H4 (cell line): ENCODE measurements at regions not wholly inside any gene's neighbourhood (a gene's known extent, or its start where the extent isn't known, plus 50 kb on each side); places are given as distances from the start of the nearest gene placed in this dataset.
"Not testable (repeated sequence)": the region's sequence is repeated elsewhere in the genome, so short reads cannot be mapped to it uniquely, and the experiment has no call there.

ENCODE experiments used
- DNase-seq: peaks from one replicate; pipeline ENCODE4 v3.0.0-alpha.2; 2015; ENCODE audit warnings: low spot score

DNA sequence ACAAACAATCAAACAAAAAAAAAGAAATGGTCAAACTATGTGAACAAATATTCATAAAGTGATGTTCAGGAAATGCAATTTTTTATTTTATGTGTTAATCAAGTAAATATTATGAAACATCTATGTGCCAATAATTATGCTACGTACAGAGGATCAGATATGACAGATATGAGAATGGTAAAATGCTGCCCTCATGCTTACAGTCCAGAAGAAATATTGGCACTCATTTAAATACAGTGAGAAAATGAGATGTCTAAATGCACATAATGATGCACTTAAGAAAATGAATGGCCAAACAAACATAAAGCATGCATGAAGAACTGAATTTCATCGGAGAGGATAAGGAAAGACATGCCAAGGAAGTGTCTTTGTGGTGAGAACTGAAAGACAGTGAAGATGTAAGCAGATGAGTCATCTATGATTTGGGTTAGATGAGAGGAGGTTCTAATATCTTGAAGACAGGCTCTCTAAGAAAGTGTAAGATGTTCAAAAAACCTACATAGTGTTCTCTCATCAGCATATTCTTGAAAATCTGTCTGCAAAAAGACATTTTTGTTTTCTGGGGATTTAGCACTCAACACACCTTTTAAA is 1231.1 kb upstream of the ACO1 start:
- no peak for DNase-seq

DNA sequence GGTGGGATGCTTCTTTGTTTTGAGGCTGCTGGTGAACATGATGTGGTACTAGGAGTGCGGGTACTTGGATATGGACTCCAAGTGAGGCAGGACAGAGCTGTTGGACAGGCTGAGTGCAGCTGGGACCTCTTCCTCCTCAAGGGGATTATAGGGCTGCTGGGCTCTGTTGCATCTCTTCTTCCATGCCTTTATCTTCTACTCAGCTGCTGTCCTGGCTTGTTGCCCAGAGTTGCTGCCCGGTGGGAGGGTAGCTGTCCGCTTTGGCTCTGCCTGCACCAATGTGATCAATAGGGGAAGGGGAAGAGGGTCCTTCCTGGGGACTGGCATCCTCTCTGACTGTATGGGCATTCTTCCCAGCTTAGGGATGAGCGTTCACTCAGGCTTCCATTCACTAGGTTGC is 1217.9 kb upstream of the ACO1 start:
- no peak for DNase-seq

DNA sequence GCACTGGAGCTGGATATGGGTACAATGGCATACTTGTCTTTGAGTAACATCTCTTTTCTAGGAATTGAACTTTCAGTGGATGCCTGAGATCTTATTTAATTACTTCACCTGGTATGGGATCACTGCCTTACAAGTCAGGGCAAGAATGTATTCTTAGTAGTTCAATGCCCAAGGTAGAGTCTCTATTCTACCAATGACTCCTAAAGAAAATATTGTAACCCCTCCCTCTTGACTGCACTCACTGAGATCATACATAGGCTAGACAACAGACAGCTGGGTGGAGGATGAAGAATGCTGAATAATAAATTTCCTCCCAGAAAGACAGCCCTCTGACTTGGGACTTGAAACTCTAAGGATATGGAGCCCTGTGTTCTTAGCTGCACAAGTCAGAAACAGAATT is 1216.3 kb upstream of the ACO1 start:
- no peak for DNase-seq

DNA sequence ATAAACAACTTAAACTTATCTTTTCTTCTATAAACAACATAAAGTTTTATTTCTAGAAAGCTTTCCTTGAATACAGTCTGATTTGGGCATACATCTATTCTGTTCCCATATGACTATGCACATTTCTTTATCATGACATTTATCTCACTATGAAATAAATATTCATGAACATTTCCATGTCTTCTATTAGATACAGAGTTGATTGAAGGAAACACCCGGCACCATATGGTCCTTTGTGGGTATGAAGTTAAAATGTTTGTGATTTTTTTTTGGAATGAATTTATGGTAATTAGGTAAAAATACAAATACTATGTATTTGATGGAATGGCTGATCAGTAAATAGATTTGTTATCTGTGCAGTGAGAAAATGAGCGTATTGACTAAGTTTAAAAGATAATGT is 1209.8 kb upstream of the ACO1 start:
- DNase-seq: no peak

DNA sequence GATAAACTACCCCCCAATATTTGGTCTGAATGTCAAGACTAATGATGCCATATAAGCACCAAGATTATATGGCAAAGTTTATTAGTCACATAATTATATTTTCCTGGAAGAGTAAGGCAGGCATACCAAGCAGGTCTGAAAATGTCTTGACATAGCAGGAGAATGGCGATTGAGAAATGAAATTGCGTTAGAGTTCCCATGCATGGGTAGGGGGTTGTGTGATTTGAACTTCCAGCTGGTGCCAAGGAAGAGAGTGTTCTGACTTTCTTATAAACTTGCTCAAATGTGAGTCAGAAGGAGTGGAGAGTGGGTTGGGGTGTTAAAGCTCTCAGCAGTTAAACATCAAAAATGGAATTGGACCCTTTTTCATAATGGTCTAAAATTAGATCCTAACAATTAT is 1200.6 kb upstream of the ACO1 start:
- no peak for DNase-seq

DNA sequence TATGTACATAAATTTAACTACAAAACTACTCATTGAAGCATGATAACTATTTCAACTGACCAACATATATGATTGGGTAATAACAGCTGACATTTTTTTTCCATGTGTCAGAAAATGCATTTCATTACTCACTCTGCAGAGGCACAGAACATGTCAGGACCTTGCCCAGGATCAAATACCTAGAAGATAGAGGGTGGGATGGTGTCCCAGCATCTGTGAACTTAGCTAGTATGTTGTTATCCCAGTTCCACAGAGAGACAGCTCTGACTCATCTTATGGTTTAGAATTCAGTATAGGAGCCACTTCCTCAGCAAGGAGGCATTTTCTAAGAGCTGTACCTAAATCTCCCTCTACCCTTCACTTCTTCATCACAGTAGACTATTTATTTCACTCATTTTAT is 1198.6 kb upstream of the ACO1 start:
- DNase-seq: no peak

DNA sequence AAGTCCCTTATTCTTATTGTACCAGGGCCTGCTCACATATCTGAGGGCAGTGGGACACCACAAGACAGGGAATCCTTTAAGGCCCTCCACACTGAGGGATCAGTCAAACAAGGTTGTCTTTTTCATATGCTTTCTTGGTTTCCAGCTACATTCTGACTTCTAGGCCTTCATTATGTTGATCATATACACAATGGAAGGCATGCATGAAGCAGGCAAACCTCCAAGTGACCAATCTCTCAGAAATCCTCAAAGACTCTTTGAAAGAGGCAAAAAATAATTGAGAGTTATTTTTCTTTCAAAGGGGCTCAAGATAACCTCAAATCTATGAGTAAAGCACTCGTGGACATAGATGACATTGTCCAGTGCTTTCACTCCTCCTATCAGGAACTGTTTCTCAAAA is 1195.9 kb upstream of the ACO1 start:
- DNase-seq: no peak

DNA sequence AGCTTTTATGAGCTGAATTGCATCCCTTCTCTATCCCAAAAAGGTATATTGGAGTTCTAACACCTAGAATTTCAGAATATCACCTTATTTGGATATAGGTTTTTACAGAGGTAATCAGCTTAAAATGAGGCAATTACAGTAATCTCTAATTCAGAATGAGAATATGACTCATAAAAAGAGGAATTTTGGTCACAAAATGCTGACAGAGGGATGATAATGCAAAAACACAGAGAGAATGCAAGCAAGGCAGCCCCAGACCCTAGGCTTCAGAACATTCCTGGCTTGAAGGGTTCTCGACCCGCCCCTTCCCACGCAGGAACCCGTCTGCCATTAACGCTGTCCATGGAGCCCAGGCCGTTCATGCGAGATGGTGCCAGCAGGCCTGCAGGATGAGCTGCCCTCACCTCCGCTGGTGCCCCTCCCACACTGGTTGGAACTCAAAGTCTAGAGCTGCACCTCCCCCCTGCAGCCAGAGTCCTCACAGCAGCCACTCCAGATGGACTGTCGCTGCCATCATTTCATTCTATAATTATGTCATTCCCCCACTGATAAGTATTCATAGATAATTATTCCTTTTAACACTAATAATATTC is 1173.4 kb upstream of the ACO1 start:
- DNase-seq: peak; percentile 62

DNA sequence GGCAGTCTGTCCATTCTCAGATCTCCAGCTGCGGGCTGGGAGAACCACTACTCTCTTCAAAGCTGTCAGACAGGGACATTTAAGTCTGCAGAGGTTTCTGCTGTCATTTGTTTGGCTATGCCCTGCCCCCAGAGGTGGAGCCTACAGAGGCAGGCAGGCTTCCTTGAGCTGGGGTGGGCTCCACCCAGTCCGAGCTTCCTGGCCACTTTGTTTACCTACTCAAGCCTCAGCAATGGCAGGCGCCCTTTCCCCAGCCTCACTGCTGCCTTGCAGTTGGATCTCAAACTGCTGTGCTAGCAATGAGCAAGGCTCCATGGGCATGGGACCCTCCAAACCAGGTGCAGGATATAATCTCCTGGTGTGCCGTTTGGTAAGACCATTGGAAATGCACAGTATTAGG is 1154.5 kb upstream of the ACO1 start:
- DNase-seq: not testable (repeated sequence)

DNA sequence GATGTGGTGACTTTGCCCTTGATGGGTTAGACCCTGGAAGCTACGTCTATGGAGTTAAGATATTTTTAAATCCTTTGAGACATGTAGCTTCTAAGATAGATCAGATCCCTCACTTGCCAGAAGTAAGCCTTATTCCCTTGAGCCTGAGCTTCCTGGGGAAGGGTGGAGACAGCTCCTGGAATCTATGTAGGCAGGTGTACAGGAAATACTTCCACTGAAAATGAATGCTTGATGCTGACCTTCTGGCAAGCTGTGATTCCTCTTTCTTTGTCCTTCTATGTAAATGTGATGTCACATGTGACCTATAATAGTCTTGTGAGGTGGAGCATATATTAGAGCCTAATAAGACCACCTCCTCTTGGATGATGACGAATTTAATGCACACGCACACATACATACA is 1152.0 kb upstream of the ACO1 start:
- no peak for DNase-seq

DNA sequence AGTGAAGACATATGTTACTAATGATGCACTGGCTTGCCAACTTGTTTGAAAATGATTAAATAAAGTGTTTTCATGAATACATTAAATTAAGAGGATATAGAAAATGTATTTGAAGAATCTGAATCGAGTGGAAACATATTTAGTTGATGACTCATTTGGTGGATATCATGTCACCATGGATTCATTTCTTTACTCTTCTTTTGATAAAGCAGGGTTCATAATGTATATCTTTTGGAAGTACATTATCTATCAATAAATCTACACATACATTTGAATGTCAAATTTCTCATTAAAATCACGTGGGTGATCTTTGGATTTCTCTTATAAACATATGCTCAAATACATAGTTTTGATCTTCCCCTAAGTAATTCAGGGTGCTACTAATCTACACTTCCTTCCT is 1148.1 kb upstream of the ACO1 start:
- no peak for DNase-seq

DNA sequence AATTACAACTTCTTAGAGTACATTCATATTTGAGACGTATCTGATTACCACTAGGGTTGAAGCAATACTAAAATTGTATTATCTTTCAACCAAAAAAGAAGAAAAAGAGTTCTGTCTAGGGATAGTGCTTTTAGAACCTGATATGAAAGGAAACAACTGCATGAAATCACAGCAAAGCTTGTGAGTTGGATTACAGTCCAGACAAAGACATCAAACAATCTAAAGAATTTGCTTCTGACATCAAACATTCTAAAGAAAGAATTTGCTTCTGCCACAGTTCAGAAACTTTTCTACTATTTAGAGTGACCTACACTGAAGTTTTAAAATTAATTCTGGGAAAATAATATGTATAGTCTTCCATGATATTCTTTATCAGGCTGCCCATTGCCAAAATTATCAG is 1141.1 kb upstream of the ACO1 start:
- no peak for DNase-seq

DNA sequence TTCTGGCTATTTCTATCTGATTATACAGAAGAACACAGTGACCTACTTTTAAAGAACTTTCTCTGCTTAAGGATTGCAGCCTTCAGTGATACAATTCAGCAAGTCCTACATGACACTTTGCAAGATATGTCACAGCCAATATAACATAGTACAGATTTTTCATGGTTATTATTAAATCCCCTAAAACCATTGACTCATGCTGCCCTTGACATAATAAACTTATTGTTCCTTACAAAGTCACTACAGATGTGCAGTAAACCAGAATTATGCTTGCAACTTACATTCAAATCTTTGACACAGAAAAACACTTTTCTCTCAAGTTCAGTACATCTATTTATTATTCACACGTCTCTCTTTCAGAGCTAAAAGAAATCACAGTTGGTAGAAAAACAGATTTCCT is 1136.3 kb upstream of the ACO1 start:
- DNase-seq: no peak

DNA sequence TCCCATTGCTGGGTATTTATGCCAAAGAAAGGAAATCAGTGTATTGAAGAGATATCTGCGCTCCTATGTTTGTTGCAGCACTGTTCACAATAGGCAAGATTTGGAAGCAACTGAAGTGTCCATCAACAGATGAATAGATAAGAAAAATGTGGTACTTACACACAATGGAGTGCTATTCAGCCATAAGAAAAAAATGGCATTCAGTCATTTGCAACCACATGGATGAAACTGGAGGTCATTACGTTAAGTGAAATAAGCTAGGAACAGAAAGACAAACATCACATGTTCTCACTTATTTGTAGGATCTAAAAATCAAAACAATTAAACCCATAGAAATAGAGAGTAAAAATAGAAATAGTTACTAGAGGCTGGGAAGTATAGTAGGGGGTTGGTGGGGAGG is 1133.1 kb upstream of the ACO1 start:
- DNase-seq: no peak

DNA sequence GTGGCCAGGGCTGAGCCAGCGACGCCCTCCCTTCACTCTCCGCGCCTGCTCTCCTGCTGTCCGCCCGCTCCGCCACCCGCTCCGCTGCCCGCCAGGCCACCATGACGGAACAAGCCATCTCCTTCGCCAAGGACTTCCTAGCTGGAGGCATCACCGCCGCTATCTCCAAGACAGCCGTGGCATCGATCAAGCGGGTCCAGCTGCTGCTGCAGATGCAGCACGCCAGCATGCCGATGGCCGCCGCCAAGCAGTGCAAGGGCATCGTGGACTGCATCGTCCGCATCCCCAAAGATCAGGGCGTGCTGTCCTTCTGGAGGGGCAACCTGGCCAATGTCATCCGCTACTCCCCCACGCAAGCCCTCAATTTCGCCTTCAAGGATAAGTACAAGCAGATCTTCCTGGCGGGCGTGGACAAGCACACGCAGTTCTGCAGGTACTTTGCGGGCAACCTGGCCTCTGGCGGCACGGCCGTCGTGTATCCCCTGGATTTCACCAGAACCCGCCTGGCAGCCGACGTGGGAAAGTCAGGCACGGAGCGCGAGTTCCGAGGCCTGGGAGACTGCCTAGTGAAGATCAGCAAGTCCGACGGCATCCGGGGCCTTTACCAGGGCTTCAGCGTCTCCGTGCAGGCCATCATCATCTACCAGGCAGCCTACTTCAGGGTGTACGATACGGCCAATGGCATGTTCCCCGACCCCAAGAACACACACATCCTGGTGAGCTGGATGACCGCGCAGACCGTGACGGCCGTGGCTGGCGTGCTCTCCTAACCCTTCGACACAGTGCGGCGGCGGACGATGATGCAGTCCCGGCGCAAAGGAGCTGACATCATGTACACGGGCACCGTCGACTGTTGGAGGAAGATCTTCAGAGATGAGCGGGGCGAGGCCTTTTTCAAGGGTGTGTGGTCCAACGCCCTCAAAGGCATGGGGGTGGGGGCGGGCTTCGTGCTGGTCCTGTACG is 1130.4 kb upstream of the ACO1 start:
- DNase-seq: no peak

DNA sequence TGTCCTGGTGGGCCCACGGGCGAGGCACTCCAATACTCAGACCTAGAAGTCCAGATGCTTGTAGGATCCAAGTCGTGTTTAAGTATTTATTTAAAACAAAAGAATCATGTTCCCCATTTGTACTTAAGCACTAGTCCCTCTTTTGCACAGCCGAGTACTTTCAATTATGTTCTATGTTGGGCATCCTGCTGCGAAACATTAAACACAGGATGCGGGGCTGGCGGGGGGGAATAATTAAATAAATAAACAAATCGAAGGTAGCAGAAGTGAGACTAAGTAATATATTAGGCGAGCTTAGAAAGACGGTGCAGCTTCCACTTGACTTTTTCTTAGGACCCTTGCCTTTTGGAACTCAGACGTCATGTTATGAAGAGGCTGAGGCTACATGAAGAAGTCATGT is 1129.2 kb upstream of the ACO1 start:
- DNase-seq: no peak

DNA sequence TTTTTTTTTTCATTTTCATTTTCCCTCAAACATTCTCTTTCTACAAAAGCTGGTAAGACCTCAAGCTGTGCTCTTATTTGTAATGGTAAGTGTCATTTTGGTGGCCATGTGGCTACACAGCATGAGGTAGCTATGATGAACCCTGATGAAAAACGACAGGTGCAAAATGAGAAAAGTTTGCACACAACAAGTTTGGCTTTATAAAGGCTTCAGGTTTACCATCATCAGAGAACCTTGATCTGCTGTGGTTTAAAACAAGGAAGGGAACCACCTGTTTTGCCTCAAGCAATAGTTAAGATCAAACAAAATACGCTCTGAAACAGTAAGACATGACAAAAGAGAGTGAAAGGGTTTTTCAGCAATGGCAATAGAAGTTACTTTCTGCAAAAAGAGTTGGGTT is 1124.6 kb upstream of the ACO1 start:
- DNase-seq: no peak

DNA sequence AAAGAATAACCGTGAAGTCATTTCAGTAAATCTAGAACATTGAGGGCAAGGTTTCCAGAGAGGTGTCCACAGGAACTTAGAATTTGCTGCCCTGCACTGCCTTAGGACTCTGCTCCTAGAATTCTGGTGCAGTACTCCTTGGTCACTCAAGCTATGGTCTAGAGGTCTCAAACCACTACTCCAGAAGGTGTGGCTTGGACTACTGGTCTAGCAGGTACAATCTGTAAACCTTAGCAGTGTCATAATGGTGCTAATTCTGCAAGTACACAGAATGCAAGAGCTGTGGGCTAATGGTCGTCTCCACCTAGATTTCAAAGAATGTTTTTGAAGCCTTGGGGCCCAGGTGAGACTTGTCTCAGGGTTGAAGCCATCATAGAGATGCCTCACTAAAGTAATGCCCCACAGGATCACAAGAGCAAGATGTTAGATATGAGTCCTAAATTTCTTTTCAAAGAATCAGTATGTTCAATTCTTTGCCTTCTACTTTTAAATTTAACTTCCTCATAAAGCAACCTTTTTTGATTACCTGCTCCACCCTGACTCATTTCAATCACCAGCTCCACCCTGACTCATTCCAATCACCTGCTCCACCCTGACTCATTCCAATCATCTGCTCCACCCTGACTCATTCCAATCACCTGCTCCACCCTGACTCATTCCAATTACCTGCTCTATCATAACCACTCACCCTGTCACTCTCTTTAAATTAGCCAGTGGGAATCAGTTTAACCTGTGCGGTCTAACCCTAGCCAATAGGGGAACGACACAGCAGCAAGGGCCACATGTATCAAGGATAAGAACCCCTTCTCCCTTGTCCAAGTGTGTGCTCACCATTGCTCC is 1111.8 kb upstream of the ACO1 start:
- no peak for DNase-seq

DNA sequence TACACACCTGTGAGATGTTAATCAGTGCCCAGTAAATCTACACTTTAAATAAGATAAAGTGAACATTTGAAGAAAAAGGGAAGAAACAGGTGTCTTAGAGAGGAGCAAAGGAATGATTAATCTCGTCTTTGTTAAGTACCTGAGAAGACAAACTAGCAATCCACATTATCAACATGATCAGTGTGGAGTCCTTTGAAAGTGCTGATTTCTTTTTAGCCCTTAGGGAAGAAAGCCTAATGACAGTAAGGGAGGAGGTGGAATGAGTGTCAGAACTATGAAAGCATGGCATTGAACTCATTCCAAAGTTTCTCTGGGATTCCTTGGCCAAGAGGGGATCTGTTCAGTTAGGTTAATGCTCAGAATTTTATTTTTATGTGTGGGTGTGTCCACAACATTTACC is 1109.0 kb upstream of the ACO1 start:
- no peak for DNase-seq

DNA sequence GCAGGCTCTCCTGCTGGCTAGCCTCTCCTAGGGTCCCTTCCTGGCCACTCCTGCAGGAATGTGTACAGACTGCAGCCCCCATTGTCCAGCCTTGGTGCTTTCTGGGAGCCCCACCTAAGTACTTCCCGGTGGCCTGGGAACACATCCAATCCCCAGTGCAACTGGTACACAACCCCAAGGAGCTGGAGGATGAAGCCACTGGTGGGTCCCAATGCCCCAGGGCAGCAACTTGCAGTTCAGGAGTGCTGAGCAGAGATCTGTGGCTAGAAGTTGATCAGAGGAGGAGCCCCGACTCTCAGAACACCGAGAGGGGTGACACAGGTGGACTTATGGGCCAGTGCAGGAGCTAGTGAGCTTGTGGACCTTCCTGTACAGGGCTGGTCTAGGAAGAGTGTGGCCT is 1093.7 kb upstream of the ACO1 start:
- no peak for DNase-seq

DNA sequence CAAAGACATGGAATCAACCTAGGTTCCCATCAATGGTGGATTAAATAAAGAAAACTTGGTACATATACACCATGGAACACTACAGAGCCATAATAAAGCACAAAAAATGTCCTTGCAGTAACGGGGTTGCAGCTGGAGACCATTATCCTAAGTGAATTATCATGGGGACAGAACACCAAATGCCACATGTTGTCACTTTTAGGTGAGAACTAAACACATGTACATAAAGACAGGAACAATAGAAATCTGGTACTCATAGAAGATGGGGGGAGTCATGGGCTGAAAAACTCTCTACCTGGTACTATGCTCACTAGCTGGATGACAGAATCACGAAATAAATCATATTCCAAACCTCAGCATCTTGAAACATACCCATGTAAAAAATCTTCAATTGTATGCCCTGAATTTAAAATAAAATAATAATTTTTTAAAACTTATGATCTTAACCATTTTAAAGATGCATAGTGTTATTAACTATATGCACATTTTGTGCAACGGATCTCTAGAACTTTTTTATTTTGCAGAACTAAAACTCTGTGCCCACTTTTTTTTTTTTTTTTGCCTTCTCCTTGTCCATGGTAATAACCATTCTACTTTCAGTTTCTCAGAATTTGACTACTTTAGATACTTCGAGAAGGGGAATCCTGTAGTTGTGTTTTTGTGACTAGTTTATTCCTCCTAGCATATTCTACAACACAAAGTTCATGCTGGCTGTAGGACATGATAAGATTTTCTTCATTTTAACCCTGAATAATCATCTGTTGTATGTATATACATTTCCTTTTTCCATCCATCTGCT is 1081.6 kb upstream of the ACO1 start:
- no peak for DNase-seq
